ENCODE measurements at regions not wholly inside any gene's neighbourhood (a gene's known extent, or its start where the extent isn't known, plus 50 kb on each side); places are given as distances from the start of the nearest gene placed in this dataset.

- peak in 2 of 58 donors; percentile 24 to 29 for DNase-seq
Measured at GRCh38 chr22:27573280-27574001, 228.1 kb downstream of the MN1 start.

- DNase-seq: no peak
Measured at GRCh38 chr22:27574002-27574366, 227.6 kb downstream of the MN1 start.

GRCh38 chr22:27574651-27575050, 226.9 kb downstream of the MN1 start:
- DNase-seq: no peak

- DNase-seq: no peak
Measured at GRCh38 chr22:27575348-27575747, 226.2 kb downstream of the MN1 start.

- DNase-seq: no peak
Measured at GRCh38 chr22:27576413-27576812, 225.1 kb downstream of the MN1 start.

GRCh38 chr22:27576815-27577573, 224.6 kb downstream of the MN1 start:
- DNase-seq: no peak

GRCh38 chr22:27577574-27577969, 224.0 kb downstream of the MN1 start:
- no peak for DNase-seq

GRCh38 chr22:27578937-27579617, 222.5 kb downstream of the MN1 start:
- DNase-seq: no peak

GRCh38 chr22:27580311-27580897, 221.2 kb downstream of the MN1 start:
- DNase-seq: no peak

GRCh38 chr22:27581236-27581635, 220.3 kb downstream of the MN1 start:
- peak in 1 of 58 donors; percentile 32 for DNase-seq

GRCh38 chr22:27581688-27582087, 219.9 kb downstream of the MN1 start:
- DNase-seq: peak in 50 of 58 donors; percentile 7 to 81 (median 51)

- DNase-seq: no peak
Measured at GRCh38 chr22:27583856-27584255, 217.7 kb downstream of the MN1 start.

GRCh38 chr22:27585141-27585540, 216.4 kb downstream of the MN1 start:
- DNase-seq: no peak

GRCh38 chr22:27588268-27588667, 213.3 kb downstream of the MN1 start:
- no peak for DNase-seq

GRCh38 chr22:27588915-27589314, 212.6 kb downstream of the MN1 start:
- no peak for DNase-seq

- DNase-seq: no peak
Measured at GRCh38 chr22:27591060-27591459, 210.5 kb downstream of the MN1 start.

- DNase-seq: no peak
Measured at GRCh38 chr22:27593378-27593777, 208.2 kb downstream of the MN1 start.

GRCh38 chr22:27594020-27594419, 207.5 kb downstream of the MN1 start:
- DNase-seq: no peak

- no peak for DNase-seq
Measured at GRCh38 chr22:27594474-27595134, 207.0 kb downstream of the MN1 start.

- no peak for DNase-seq
Measured at GRCh38 chr22:27596133-27596870, 205.3 kb downstream of the MN1 start.
